Mesodermal cell (in vitro differentiated cells): ENCODE measurements at regions not wholly inside any gene's neighbourhood (a gene's known extent, or its start where the extent isn't known, plus 50 kb on each side); places are given as distances from the start of the nearest gene placed in this dataset.

Source experiments
- H3K27ac ChIP-seq: 2 replicates; pipeline ENCODE4 v1.7.0; 2013; ENCODE audit warnings: mild to moderate bottlenecking, low read depth, low read length, moderate library complexity; ENCODE audit not compliant: severe bottlenecking
- H3K36me3 ChIP-seq: 2 replicates; pipeline ENCODE4 v1.7.1; 2013; ENCODE audit warnings: mild to moderate bottlenecking, low read length, moderate library complexity; ENCODE audit not compliant: control insufficient read depth, insufficient read depth
- H3K4me1 ChIP-seq: one replicate; pipeline ENCODE4 v1.7.1; 2013; ENCODE audit warnings: mild to moderate bottlenecking, low read length; ENCODE audit not compliant: insufficient read depth, control insufficient read depth, poor library complexity, severe bottlenecking
- H3K4me3 ChIP-seq: 2 replicates; pipeline ENCODE4 v1.7.0; 2013; ENCODE audit warnings: low read length, control low read depth, mild to moderate bottlenecking; ENCODE audit not compliant: insufficient read depth, poor library complexity, severe bottlenecking; ENCODE audit errors: extremely low read depth
- H3K9me3 ChIP-seq: 2 replicates; pipeline ENCODE4 v1.7.1; 2013; ENCODE audit warnings: mild to moderate bottlenecking, low read length, moderate library complexity; ENCODE audit not compliant: control insufficient read depth
- WGBS, 2 experiments: methylation state at CpG; one replicate each; pipeline ENCODE4 v1.1.5; 2013; ENCODE audit warnings: missing lambda C conversion rate in 2 of 2; ENCODE audit not compliant: insufficient coverage in 2 of 2; 5-methylcytosine and 5-hydroxymethylcytosine counted together

DNA sequence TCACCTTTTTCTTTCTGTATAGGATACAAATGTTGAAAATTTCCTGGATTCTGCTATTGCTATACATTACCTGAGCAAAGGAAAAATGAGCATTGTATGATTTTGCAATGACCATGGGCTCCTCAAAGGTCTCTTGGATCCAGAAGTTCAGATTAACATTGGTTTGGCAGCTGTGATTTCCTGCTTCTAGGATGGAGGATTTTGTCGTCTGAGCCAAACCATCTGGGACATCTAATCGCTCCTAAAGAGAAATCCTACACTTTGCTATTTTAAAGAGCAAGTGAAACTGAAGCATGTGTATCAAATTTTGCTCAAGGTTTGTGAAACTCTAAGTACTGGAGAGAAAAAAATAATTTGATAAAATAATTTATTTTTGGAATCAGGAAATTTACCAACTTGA lies 115.1 kb upstream of the ST6GAL2 start:
- H3K9me3 ChIP-seq: no peaks in the 10 kb centered on the region
- no peak overlapping the region for H3K27ac ChIP-seq
- H3K36me3 ChIP-seq: no peaks in the 10 kb centered on the region
- no peaks in the 10 kb centered on the region for H3K4me1 ChIP-seq
- WGBS, 2 experiments: no CpG with 5 or more reads among the region's 2 CpGs
- H3K4me3 ChIP-seq: no peak overlapping the region

DNA sequence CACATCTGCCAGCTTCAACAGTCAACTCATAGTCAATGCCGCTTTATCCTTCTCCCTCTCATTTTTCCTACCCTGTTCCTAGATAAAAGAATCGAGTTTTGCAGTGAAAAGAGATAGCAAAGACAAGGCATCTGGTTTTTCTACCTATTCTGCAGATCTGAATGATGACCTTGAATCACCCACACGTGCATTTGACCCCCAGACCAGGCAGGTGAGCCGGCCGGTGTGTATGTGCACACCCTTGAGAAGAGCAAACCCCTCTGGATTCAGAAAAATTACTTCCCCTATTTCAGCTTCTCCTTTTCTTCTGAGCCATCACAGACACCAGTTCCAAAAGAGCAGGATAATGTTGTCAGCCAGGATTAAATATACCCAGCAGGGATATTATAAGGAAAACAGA lies 115.6 kb upstream of the ST6GAL2 start:
- no peak overlapping the region for H3K27ac ChIP-seq
- H3K9me3 ChIP-seq: no peaks in the 10 kb centered on the region
- no peaks in the 10 kb centered on the region for H3K4me1 ChIP-seq
- WGBS, 2 experiments: 78 to 84% methylated on average over 4 of the region's 5 CpGs
- H3K4me3 ChIP-seq: no peak overlapping the region
- no peaks in the 10 kb centered on the region for H3K36me3 ChIP-seq

DNA sequence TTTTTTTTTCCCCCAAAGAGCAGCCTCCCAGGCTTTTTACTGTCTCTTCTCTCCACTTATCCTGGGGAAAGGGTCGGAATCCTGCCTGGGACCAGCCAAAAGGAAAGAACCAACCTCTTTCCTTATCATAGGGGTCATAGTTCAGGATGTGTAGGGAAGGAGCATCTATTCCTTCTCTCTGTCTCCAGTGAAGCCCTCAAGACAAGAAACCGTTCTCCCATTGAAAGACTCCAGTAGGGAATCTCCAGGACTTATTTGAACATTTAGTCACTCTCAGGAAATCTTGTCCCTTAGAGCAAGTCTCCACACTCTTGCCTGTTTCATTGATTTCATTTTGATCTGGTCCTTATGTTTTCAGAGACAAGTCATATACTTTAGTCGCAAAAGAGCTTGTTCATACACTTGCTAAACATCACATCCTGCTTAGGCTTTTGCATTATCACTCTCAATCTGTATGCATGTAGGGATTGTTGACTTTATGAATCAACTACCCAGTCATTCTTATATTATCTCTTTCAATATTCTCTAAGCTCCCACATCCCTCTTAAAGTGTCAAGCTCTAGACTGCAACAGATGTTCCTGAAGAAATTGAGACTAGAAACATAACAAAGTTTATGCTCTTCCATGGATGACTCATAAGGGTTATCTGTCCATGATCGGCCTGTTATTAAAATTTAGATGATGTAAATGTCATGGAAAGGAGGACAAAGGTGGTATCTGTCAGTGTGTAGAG lies 116.2 kb upstream of the ST6GAL2 start:
- no peaks in the 10 kb centered on the region for H3K36me3 ChIP-seq
- H3K27ac ChIP-seq: no peak overlapping the region
- H3K4me1 ChIP-seq: no peaks in the 10 kb centered on the region
- H3K4me3 ChIP-seq: no peak overlapping the region
- no peaks in the 10 kb centered on the region for H3K9me3 ChIP-seq
- WGBS, 2 experiments: 96 to 100% methylated on average over 1 to 2 of the region's 4 CpGs

DNA sequence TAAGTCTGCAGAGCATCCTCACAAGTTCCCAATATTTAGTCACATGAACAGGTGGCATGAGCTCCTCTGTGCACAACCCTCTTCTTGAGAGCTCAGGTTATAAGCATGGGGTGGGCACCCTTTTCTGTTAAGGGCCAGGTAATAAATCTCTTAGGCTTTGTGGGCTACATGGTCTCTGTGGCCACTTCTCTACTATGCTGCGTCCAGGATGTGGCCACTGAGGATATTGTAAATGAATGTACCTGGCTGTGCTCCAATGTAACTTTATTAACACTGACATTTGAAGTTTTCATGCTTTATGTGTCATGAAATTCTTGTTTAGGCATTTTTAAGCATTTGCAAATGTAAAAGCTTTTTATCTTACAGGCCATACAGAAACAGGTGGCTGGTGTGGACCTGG lies 116.8 kb upstream of the ST6GAL2 start:
- H3K9me3 ChIP-seq: no peaks in the 10 kb centered on the region
- H3K4me1 ChIP-seq: no peaks in the 10 kb centered on the region
- no peak overlapping the region for H3K27ac ChIP-seq
- 100% methylated on average over 1 of the region's 1 CpG; no CpG with 5 or more reads in 1 of the 2 experiments for WGBS, 2 experiments
- no peak overlapping the region for H3K4me3 ChIP-seq
- no peaks in the 10 kb centered on the region for H3K36me3 ChIP-seq

DNA sequence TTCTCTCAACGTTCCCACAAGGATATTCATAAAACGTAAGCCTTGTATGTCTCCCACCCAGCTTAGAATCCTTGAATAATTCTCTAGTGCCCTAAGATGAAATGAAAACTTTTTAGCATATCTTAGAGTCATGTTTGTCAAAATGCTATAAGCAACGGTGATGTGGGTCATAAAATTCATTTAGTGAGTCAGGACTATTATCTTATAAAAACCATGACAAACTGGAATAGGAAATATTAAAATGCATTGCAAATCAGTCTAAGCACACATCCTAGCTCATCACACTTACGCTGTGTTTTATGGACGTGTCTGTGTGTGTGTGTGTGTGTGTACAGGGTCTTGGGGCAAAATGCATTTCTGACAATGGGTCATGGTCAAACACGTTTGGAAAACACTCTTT lies 119.9 kb upstream of the ST6GAL2 start:
- whole genome bisulfite sequencing, 2 experiments: 81 to 82% methylated on average over 2 to 3 of the region's 6 CpGs

DNA sequence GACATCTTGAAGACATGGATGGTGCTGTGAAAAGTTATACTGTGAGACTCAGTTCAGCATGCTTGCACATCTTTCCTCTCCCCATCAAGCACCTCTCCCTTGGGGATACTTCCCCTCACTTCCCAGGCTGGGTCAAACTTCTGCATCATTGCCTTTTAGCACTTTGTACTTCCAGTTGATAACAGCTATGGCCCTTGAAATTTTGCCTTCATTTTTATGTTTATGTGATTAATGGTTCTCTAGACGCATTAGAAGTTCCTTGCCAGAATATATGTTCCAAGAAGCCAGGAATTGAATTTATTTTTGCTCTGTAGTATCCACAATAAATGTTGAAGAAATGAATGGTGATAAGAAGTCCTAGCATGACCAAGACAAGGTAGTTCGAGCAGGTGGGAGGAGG lies 120.9 kb upstream of the ST6GAL2 start:
- Histone ChIP-seq H3K36me3 (no peaks in the 10 kb centered on the region), H3K27ac (no peak overlapping the region), H3K9me3 (no peaks in the 10 kb centered on the region), H3K4me3 (no peak overlapping the region), H3K4me1 (no peaks in the 10 kb centered on the region)
- 97 to 100% methylated on average over 1 to 2 of the region's 2 CpGs for whole genome bisulfite sequencing, 2 experiments

More for the DNA sequence above, 119.9 kb upstream of the ST6GAL2 start:
- H3K36me3 ChIP-seq: no peaks in the 10 kb centered on the region
- H3K4me1 ChIP-seq: no peaks in the 10 kb centered on the region
- no peak overlapping the region for H3K27ac ChIP-seq
- no peak overlapping the region for H3K4me3 ChIP-seq
- no peaks in the 10 kb centered on the region for H3K9me3 ChIP-seq

DNA sequence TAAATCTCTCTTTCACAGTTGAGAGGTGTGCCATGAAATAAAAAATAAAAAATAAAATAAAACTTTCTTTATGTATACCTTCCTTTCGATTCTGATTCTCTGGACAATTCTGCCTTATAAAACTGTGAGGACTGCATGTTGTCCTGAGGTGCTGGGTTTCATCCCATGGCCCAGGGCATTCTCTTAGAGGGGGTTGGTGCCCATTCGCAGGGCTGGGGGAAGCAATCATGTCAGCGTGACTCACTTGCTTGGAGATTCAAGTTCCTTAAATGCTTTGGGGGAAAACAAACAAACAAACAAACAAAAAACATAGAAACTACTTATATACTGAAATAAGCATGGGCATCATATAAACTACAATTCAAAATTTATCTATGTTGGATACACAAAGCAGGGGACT lies 122.0 kb upstream of the ST6GAL2 start:
- Histone ChIP-seq H3K4me3 (no peak overlapping the region), H3K4me1 (no peaks in the 10 kb centered on the region), H3K9me3 (no peaks in the 10 kb centered on the region), H3K27ac (no peak overlapping the region), H3K36me3 (no peaks in the 10 kb centered on the region)
- no CpG with 5 or more reads among the region's 3 CpGs for WGBS, 2 experiments

DNA sequence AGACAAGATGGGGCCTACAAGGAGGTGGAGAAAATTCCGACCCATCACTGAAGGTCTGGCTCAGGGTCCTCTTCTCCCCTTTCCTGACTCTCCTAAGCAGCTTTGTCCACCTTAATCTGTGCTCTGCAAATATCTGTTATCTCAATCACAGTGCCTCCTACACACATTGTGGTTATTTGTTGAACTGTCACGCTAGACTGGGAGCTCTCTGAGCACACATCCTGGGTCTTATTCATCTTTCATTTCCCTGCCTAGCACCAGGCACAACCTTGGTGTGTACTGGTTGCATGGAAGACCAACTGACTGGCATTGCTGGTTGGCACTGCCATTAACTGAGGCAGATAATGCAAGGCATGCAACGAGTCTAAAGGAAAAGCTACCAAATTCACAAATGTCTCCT lies 122.9 kb upstream of the ST6GAL2 start:
- H3K27ac ChIP-seq: no peak overlapping the region
- H3K9me3 ChIP-seq: no peaks in the 10 kb centered on the region
- no peaks in the 10 kb centered on the region for H3K4me1 ChIP-seq
- no peaks in the 10 kb centered on the region for H3K36me3 ChIP-seq
- 80 to 88% methylated on average over 1 to 3 of the region's 3 CpGs for WGBS, 2 experiments
- H3K4me3 ChIP-seq: no peak overlapping the region

DNA sequence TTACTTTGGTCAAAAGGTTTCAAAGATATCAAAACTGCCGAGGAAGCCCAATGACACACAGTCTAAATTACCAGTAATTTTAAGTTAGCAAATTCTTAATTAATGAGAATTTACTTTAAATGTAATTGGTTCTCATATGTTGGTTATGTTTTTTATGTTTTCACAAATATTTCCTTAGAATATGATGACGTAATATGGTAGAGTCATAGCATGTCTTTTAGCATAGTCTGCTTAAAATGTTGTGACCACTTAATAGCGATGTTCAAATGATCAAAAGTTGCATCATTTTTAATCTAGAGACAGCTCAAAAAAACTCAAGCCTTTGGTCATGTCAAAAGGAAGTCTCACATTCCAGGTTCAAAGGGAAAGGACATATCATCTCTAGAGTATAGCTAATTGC lies 123.3 kb upstream of the ST6GAL2 start:
- H3K4me1 ChIP-seq: no peaks in the 10 kb centered on the region
- 88% methylated on average over 1 of the region's 3 CpGs; no CpG with 5 or more reads in 1 of the 2 experiments for WGBS, 2 experiments
- H3K27ac ChIP-seq: no peak overlapping the region
- H3K4me3 ChIP-seq: no peak overlapping the region
- H3K9me3 ChIP-seq: no peaks in the 10 kb centered on the region
- H3K36me3 ChIP-seq: no peaks in the 10 kb centered on the region

DNA sequence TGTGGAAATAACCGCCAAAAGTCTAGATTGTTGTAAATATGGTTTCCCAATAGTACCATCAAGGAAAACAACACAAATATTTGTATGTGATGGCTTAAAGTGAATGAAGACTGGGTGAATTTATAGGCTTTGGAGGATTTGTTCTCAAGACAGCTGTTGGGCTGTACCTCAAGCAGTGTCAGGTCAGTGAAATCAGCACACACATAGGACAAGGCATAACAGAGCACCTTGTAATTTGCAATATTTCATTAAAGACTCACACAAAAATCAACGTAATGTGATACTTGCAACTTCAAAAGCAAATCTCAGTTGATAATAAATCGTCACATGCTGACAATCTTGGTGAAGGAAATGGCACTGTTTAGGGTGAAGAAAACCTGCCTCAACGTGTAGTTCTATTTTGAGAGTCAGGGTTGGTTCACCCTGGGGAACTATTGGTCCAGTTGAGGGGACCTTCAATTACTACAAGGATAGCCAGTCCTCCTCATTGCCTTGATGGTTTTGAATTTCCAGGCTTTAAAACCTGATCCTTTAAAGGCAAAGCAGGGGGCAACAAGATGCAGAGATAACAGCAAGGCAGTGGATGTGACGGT lies 126.8 kb upstream of the ST6GAL2 start:
- Histone ChIP-seq H3K36me3 (no peaks in the 10 kb centered on the region), H3K27ac (no peak overlapping the region), H3K4me3 (no peak overlapping the region), H3K4me1 (no peaks in the 10 kb centered on the region), H3K9me3 (no peaks in the 10 kb centered on the region)
- 78 to 80% methylated on average over 2 to 4 of the region's 5 CpGs for WGBS, 2 experiments

DNA sequence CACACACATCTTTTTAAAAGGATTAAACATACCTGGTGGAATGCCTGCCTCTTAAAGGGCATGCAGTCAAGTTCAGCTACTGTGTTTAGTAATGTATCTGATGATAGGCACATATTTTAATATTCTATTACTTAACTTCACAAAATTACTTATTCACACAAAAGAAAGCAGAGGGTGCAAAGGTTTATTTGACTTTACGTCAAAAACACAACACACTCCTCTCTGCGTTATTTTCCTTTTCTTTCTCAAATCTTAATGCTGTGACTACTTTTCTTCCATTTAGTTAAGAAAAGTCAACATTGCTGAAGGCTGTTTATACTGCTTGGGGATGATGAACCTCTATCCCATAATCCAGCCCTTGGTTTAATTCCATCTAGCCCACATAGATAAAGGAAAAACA lies 127.9 kb upstream of the ST6GAL2 start:
- no peak overlapping the region for H3K4me3 ChIP-seq
- H3K9me3 ChIP-seq: no peaks in the 10 kb centered on the region
- H3K36me3 ChIP-seq: no peaks in the 10 kb centered on the region
- WGBS, 2 experiments: 100% methylated on average over 1 of the region's 2 CpGs; no CpG with 5 or more reads in 1 of the 2 experiments
- H3K27ac ChIP-seq: no peak overlapping the region
- H3K4me1 ChIP-seq: no peaks in the 10 kb centered on the region
